HAP-1 (cell line): ENCODE measurements at regions not wholly inside any gene's neighbourhood (a gene's known extent, or its start where the extent isn't known, plus 50 kb on each side); places are given as distances from the start of the nearest gene placed in this dataset.
"Not testable (repeated sequence)": the region's sequence is repeated elsewhere in the genome, so short reads cannot be mapped to it uniquely, and the experiment has no call there.

Source experiments
- DNase-seq, 2 experiments: peaks; one replicate each; pipeline ENCODE4 v3.0.0-alpha.2; 2016 to 2020; ENCODE audit warnings: low spot score in 2 of 2
- H3K27me3 ChIP-seq: fragments of 250-450 bp; sonication (Bioruptor Pico); 2 replicates; pipeline ENCODE4 v1.5.1; 2020; ENCODE audit warnings: low read depth, mild to moderate bottlenecking, moderate library complexity
- H3K36me3 ChIP-seq: fragments of 250-450 bp; sonication (Bioruptor Pico); replicated peaks from 2 replicates; pipeline ENCODE4 v1.5.1; 2020; ENCODE audit warnings: mild to moderate bottlenecking
- H3K4me1 ChIP-seq: fragments of 250-450 bp; sonication (Bioruptor Pico); 2 replicates; pipeline ENCODE4 v1.5.1; 2020; ENCODE audit warnings: mild to moderate bottlenecking
- H3K4me3 ChIP-seq: fragments of 250-450 bp; sonication (Bioruptor Pico); 2 replicates; pipeline ENCODE4 v1.5.1; 2020; ENCODE audit warnings: mild to moderate bottlenecking, moderate library complexity
- H3K9me3 ChIP-seq: fragments of 250-450 bp; sonication (Bioruptor Pico); 2 replicates; pipeline ENCODE4 v1.5.1; 2020; ENCODE audit warnings: mild to moderate bottlenecking, moderate library complexity
- in situ Hi-C: fragments of 300-500 bp; cut with MboI; formaldehyde crosslinking; loops from 3 replicates; pipeline ENCODE4 v1.14.3; 2020; ENCODE audit warnings: low sequenced_read_pairs, inconsistent platforms, mixed read lengths

- no peak overlapping the region for H3K4me3 ChIP-seq
- in situ Hi-C loops, result no loop called here
- H3K9me3 ChIP-seq, result no peaks in the 10 kb centered on the region
- DNase-seq, result no peak
- H3K27me3 ChIP-seq, result peaks cover 3% of the 10 kb centered on the region; the same call in 1 of the 2 replicates
- H3K36me3 ChIP-seq, result no peaks in the 10 kb centered on the region
- no peaks in the 10 kb centered on the region for H3K4me1 ChIP-seq
Measured at GRCh38 chr6:19722999-19723398, 114.2 kb upstream of the ID4 start.

- in situ Hi-C loops, result no loop called here
- H3K36me3 ChIP-seq, result no peaks in the 10 kb centered on the region
- peaks cover 3% of the 10 kb centered on the region; the same call in 1 of the 2 replicates for H3K27me3 ChIP-seq
- no peaks in the 10 kb centered on the region for H3K9me3 ChIP-seq
- no peak for DNase-seq
- no peak overlapping the region for H3K4me3 ChIP-seq
- H3K4me1 ChIP-seq, result no peaks in the 10 kb centered on the region
Measured at GRCh38 chr6:19723545-19723944, 113.6 kb upstream of the ID4 start.

DNA sequence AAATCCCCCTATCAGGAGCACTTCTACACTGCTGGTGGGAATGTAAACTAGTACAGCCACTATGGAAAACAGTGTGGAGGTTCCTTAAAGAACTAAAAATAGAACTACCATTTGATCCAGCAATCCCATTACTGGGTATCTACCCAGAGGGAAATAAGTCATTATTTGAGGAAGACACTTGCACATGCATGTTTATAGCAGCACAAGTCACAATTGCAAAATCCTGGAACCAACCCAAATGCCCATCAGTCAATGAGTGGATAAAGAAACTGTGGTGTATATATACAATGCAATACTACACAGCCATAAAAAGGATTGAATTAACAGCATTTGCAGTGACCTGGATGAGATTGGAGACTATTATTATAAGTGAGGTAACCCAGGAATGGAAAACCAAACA lies 111.7 kb upstream of the ID4 start:
- H3K4me1 ChIP-seq, H3K36me3 ChIP-seq, H3K4me3 ChIP-seq, H3K27me3 ChIP-seq, in situ Hi-C loops, DNase-seq, H3K9me3 ChIP-seq: not testable (repeated sequence)

DNA sequence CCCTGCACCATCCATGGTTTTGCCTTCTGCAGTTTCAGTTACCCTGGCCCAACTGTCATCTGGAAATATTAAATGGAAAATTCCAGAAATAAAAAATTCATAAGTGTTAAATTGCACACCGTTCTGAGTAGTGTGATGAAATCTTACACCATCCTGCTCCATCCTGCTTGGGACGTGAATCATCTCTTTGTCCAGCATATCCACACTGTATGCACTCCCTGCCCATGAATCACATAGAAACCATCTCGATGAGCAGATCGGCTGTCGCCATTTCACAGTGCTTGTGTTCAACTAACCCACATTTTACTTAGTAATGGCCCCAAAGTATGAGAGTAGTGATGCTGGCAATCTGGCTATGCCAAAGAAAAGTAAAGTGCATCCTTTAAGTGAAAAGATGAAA lies 105.9 kb upstream of the ID4 start:
- no peak for DNase-seq
- in situ Hi-C loops, result no loop called here

DNA sequence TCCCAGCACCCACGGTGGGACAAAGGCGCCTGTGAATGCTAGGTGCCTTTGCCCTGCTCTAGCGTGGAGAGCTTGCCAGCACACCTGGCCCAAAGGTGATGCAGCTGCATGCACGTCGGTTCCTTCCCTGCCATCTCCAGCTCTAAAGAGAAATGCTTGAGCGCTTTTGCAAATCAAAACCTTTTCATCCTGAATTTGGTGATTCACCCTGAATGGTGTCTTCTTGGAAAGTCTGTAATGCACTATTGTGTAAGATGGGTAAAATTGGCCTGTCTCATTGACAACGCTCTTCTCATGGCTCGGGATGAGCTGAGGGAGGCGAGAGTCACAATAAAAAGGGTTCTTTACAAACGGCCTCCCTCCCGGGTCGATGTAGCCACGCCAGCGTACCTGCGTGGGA lies 103.1 kb upstream of the ID4 start:
- Histone ChIP-seq H3K9me3 (no peaks in the 10 kb centered on the region), H3K27me3 (no peaks in the 10 kb centered on the region), H3K4me3 (no peak overlapping the region), H3K36me3 (no peaks in the 10 kb centered on the region), H3K4me1 (no peaks in the 10 kb centered on the region)
- no peak for DNase-seq
- in situ Hi-C loops, result no loop called here

More for the DNA sequence above, 105.9 kb upstream of the ID4 start:
- Histone ChIP-seq H3K9me3 (no peaks in the 10 kb centered on the region), H3K4me1 (no peaks in the 10 kb centered on the region), H3K4me3 (no peak overlapping the region), H3K27me3 (0 out of 2 replicates have a peak, but pooled peaks cover 3% of the 10 kb centered on the region), H3K36me3 (no peaks in the 10 kb centered on the region)

DNA sequence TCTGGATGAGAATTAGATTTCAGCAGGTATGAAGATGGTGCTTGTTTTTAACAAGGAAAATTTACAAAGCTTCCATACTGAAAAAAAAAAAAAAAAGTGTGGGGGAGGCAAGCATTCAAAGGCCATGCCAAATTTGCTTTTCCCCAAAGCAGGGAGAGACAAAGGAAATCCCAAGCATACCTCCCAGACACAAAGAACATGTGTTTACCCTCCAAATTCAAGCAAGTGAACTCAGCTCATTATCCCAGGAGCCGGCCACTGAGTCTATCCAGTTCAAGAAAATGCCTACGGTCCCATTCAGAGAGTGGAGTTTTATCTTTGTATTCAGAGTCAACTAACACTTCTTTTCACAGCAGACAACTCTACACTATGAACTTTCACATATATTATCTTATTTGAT lies 102.7 kb upstream of the ID4 start:
- H3K27me3 ChIP-seq, result no peaks in the 10 kb centered on the region
- in situ Hi-C loops, result no loop called here
- H3K4me3 ChIP-seq, result no peak overlapping the region
- no peaks in the 10 kb centered on the region for H3K9me3 ChIP-seq
- H3K36me3 ChIP-seq, result no peaks in the 10 kb centered on the region
- no peaks in the 10 kb centered on the region for H3K4me1 ChIP-seq
- DNase-seq, result no peak

DNA sequence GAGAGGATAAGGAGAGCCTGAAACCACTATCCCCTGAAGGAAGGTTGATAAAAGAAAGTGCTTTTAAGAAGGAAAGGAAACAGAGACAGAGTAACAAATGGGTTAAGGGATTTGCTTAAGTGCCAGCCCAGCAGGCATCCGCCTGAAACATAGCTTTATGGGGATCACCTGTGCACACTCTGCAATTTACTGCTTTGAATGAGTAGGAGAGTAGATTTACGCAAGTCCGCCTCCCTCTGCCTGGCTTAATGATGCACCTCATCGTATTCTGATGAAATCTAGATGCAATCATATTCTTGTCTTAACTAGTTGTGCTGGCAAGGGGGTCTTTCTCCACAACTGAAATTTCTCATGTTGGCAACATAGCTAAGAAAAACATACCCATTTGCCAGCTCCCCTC lies 101.1 kb upstream of the ID4 start:
- in situ Hi-C loops, result no loop called here
- no peak for DNase-seq
- no peak overlapping the region for H3K4me3 ChIP-seq
- no peaks in the 10 kb centered on the region for H3K4me1 ChIP-seq
- no peaks in the 10 kb centered on the region for H3K9me3 ChIP-seq
- no peaks in the 10 kb centered on the region for H3K36me3 ChIP-seq
- H3K27me3 ChIP-seq, result no peaks in the 10 kb centered on the region

DNA sequence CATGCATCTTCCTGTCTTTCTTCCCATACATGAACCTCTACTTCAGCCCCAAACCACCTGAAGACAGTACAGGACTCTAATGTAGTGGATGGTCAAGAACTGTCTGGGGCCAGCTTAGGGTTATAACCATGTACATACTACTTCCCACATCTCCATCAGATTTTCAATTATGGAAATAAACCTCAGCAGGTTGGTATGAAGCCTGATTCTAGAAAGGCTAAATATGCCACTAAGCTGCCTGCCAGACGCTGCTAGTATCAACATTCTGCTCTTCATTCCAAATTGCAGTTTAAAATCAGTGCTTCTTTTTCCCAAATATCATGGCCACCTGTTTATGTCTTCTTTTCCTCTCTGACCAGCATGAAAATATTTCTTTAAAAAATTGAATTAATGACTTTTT lies 99.2 kb upstream of the ID4 start:
- DNase-seq, result no peak
- Histone ChIP-seq H3K9me3 (no peaks in the 10 kb centered on the region), H3K4me3 (no peak overlapping the region), H3K27me3 (no peaks in the 10 kb centered on the region), H3K36me3 (no peaks in the 10 kb centered on the region), H3K4me1 (no peaks in the 10 kb centered on the region)
- in situ Hi-C loops, result no loop called here

- DNase-seq, result no peak
- Histone ChIP-seq H3K9me3 (no peaks in the 10 kb centered on the region), H3K36me3 (no peaks in the 10 kb centered on the region), H3K4me1 (no peaks in the 10 kb centered on the region), H3K27me3 (no peaks in the 10 kb centered on the region), H3K4me3 (no peak overlapping the region)
- in situ Hi-C loops, result no loop called here
Measured at GRCh38 chr6:19749722-19750121, 87.4 kb upstream of the ID4 start.

- in situ Hi-C loops, result no loop called here
Measured at GRCh38 chr6:19752746-19753145, 84.4 kb upstream of the ID4 start.

DNA sequence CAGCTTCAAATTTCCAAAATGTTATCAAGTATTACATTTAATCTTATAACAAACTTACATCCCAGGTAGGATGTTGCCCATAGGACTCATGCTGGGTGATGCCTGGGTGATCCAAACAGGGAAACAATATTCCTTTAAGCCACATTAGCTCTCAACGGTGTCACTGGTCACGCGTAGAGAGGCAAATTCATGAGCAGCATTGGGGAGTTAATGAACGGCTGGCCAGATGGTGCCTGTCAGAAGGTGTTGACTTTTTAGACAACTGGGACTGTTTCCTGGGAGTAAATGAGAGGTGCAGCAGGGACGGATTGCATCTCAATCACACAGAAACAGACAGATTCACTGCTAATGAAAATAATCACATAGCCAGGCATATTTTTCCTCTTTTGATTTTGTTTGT lies 83.3 kb upstream of the ID4 start:
- Histone ChIP-seq H3K4me1 (no peaks in the 10 kb centered on the region), H3K36me3 (no peaks in the 10 kb centered on the region), H3K4me3 (no peak overlapping the region), H3K9me3 (no peaks in the 10 kb centered on the region), H3K27me3 (no peaks in the 10 kb centered on the region)
- in situ Hi-C loops, result no loop called here
- no peak for DNase-seq

More at GRCh38 chr6:19752746-19753145, 84.4 kb upstream of the ID4 start:
- Histone ChIP-seq H3K4me1 (no peaks in the 10 kb centered on the region), H3K9me3 (no peaks in the 10 kb centered on the region), H3K4me3 (no peak overlapping the region), H3K27me3 (no peaks in the 10 kb centered on the region), H3K36me3 (no peaks in the 10 kb centered on the region)
- DNase-seq, result no peak

DNA sequence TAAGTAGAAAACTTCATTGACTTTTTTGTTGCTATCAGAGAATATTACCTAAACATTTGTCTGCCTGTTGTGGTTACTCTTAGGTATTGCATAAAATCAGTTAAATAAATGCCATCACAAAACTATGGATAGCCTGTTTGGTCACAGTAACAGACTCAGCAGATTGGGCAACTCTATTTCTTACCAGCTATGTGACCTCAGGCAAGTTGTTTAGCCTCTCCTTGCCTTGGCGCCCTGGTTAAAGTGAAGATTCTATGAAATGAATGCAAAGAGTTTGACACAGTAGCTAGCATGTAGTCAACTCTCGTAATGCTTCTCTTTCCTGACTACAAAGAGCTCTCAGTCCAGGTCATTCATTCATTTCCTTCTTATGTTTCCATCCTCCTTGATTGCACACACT lies 82.5 kb upstream of the ID4 start:
- in situ Hi-C loops, result no loop called here

GRCh38 chr6:19755181-19755580 lies 82.0 kb upstream of the ID4 start:
- H3K9me3 ChIP-seq, result no peaks in the 10 kb centered on the region
- H3K36me3 ChIP-seq, result no peaks in the 10 kb centered on the region
- in situ Hi-C loops, result no loop called here
- H3K4me1 ChIP-seq, result no peaks in the 10 kb centered on the region
- H3K27me3 ChIP-seq, result no peaks in the 10 kb centered on the region
- H3K4me3 ChIP-seq, result no peak overlapping the region
- no peak for DNase-seq

More for the DNA sequence above, 82.5 kb upstream of the ID4 start:
- no peak for DNase-seq
- no peaks in the 10 kb centered on the region for H3K4me1 ChIP-seq
- H3K9me3 ChIP-seq, result no peaks in the 10 kb centered on the region
- no peaks in the 10 kb centered on the region for H3K36me3 ChIP-seq
- no peak overlapping the region for H3K4me3 ChIP-seq
- no peaks in the 10 kb centered on the region for H3K27me3 ChIP-seq

GRCh38 chr6:19757036-19757435 lies 80.1 kb upstream of the ID4 start:
- Histone ChIP-seq H3K36me3 (no peaks in the 10 kb centered on the region), H3K4me1 (no peaks in the 10 kb centered on the region), H3K9me3 (no peaks in the 10 kb centered on the region), H3K4me3 (no peak overlapping the region), H3K27me3 (no peaks in the 10 kb centered on the region)
- DNase-seq, result no peak
- in situ Hi-C loops, result no loop called here

GRCh38 chr6:19759117-19759880 lies 77.9 kb upstream of the ID4 start:
- in situ Hi-C loops, result no loop called here
- no peaks in the 10 kb centered on the region for H3K9me3 ChIP-seq
- H3K27me3 ChIP-seq, result no peaks in the 10 kb centered on the region
- H3K36me3 ChIP-seq, result no peaks in the 10 kb centered on the region
- no peak for DNase-seq
- H3K4me1 ChIP-seq, result no peaks in the 10 kb centered on the region
- no peak overlapping the region for H3K4me3 ChIP-seq
